Fibroblast of lung (primary cell): ENCODE measurements at regions not wholly inside any gene's neighbourhood (a gene's known extent, or its start where the extent isn't known, plus 50 kb on each side); places are given as distances from the start of the nearest gene placed in this dataset.

Experiments used
- EZH2 ChIP-seq: IDR thresholded peaks from 2 replicates; pipeline ENCODE4 v1.5.1; 2012; ENCODE audit warnings: low read length, control low read depth, mild to moderate bottlenecking; ENCODE audit errors: missing control alignments
- TF ChIP-seq, protein P1 (sequence below), 2 donors: IDR thresholded peaks in 1 of 2; conservative IDR thresholded peaks in 1 of 2; 1 replicate in 1 of 2; 2 replicates in 1 of 2; pipeline ENCODE4 v1.5.1; 2011 to 2012; ENCODE audit warnings: low read length in 2 of 2, control low read depth in 1 of 2, inconsistent platforms in 1 of 2, low read depth in 1 of 2, mild to moderate bottlenecking in 1 of 2

DNA sequence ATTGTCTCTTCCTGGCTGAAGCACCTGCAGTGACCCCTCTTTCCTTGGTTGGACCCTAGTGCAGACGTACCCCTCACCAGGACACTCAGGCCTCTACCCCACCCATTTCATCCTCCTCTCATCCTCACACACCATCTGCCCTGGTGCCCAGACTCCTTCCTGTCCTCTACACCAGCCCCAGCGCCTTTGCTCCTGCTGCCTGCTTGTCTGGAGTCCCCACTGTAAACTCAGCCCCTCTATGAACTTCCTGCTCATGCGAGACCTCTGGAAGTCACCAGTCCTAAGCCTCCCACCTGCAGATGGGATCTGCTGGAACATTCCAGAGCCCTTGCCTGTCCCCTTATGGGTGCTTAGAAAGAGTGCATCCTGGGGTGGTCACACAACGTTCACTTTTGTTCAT, 242.5 kb downstream of the ADGRD1 start:
- TF ChIP-seq, protein P1, sequence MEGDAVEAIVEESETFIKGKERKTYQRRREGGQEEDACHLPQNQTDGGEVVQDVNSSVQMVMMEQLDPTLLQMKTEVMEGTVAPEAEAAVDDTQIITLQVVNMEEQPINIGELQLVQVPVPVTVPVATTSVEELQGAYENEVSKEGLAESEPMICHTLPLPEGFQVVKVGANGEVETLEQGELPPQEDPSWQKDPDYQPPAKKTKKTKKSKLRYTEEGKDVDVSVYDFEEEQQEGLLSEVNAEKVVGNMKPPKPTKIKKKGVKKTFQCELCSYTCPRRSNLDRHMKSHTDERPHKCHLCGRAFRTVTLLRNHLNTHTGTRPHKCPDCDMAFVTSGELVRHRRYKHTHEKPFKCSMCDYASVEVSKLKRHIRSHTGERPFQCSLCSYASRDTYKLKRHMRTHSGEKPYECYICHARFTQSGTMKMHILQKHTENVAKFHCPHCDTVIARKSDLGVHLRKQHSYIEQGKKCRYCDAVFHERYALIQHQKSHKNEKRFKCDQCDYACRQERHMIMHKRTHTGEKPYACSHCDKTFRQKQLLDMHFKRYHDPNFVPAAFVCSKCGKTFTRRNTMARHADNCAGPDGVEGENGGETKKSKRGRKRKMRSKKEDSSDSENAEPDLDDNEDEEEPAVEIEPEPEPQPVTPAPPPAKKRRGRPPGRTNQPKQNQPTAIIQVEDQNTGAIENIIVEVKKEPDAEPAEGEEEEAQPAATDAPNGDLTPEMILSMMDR (conservative IDR thresholded peaks at IDR 0.05 in 1 of 2, IDR thresholded peaks at IDR 0.05 in 1 of 2; ENCODE audit: low read depth in 1 of 2, low read length in 2 of 2), result no peak
- no peak for TF ChIP-seq EZH2
